Activated CD4-positive, alpha-beta T cell treated with anti-CD3 and anti-CD28 coated beads, Interleukin-10, Interleukin-2, amounts not matched to agents 100 ng/mL and 50 ng/mL, durations not matched to agents 16 hours and 8 hours (primary cell): ENCODE measurements at regions not wholly inside any gene's neighbourhood (a gene's known extent, or its start where the extent isn't known, plus 50 kb on each side); places are given as distances from the start of the nearest gene placed in this dataset.
"Not testable (repeated sequence)": the region's sequence is repeated elsewhere in the genome, so short reads cannot be mapped to it uniquely, and the experiment has no call there.

ENCODE experiments used
- DNase-seq: peaks from one replicate; pipeline ENCODE4 v3.0.0-alpha.2; 2020

DNA sequence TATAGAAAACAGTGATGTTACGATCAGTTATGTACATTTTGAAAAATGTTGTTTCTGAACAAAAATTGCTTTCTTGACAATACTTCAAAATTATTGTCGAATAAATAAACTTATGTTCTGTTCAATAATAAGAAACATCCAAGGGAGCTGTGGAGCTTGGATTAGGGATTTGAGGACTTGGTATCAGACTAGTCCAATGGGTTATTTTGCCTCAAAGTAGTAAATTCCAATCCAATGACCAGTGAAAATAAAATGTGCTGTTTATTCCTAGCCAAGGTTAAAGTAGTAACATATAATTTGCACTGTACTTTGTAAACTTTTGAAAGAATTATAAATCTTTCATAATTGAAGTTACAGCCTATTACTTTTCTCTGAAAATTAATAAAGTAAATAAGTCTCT is 79.1 kb upstream of the IVNS1ABP start:
- no peak for DNase-seq

DNA sequence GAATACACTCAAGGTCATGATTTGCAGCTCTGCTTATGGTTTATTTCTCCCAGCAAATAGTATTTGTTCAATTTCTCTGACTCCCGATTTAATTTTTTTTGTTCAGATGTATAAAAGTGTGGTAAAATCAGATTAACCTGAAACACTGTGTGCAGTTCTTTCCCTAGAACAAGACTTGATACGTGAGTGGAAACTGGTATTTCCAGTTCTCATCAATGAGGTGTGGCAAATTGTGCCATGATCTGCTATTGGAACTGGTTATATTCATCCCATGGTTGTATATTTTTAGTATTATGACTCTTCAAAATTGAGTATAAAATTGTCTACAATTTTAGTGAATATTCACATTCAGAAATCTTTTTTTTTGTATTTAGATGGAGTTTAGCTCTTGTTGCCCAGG is 76.8 kb upstream of the IVNS1ABP start:
- no peak for DNase-seq

GRCh38 chr1:185393205-185393604 is 76.2 kb upstream of the IVNS1ABP start:
- no peak for DNase-seq

- no peak for DNase-seq
Observed at GRCh38 chr1:185388815-185389214, 71.8 kb upstream of the IVNS1ABP start.

- no peak for DNase-seq
Observed at GRCh38 chr1:185388346-185388745, 71.3 kb upstream of the IVNS1ABP start.

- no peak for DNase-seq
Observed at GRCh38 chr1:185385991-185386390, 68.9 kb upstream of the IVNS1ABP start.

DNA sequence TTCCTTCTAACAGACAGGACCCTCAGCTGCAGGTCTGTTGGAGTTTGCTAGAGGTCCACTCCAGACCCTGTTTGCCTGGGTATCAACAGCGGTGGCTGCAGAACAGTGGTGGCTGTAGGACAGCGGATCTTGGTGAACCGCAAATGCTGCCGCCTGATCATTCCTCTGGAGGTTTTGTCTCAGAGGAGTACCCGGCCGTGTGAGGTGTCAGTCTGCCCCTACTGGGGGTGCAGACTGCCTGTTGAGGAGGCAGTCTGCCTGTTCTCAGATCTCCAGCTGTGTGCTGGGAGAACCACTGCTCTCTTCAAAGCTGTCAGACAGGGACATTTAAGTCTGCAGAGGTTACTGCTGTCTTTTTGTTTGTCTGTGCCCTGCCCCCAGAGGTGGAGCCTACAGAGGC is 66.8 kb upstream of the IVNS1ABP start:
- DNase-seq, result not testable (repeated sequence)

- no peak for DNase-seq
Observed at GRCh38 chr1:185377831-185378230, 60.8 kb upstream of the IVNS1ABP start.

- DNase-seq, result no peak
Observed at GRCh38 chr1:185376840-185377635, 60.0 kb upstream of the IVNS1ABP start.

DNA sequence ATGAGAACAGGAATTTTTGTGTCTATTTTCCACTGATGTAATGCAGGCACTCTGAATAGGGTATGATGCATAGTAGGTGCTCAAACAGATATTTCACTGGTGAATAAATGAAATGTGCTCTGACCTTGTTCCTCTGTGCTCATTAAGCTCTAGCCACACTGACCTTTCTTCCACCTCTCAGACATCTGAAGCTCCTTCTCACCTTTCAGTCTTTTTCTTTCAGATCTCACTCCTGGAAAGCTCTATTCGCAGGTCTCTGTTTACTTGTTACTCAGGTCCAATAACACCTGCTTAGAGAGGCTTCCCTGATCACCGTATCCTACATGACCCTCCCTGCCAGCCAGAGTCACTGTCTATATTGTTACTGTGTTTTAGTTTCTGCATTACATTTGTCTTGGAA is 59.2 kb upstream of the IVNS1ABP start:
- DNase-seq, result no peak

DNA sequence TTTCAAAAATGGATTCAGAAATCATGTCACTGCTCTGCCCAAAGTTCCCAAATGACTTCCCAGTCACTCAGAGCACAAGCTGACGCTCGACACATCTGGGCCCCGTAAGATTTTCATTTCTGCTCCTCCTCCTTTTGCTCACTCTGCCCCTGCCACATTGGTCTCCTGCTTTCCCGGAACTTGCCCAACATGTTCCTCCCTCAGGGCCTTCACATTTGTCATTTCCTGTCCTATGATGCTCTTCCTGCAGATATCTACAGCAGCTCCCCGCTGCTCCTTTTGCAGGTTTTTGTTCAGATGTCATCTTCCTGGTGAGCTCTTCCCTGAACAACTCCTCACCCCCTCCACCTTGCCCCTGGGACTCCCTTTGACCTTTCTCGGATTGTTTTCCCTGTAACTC is 58.5 kb upstream of the IVNS1ABP start:
- DNase-seq, result peak; percentile 16

DNA sequence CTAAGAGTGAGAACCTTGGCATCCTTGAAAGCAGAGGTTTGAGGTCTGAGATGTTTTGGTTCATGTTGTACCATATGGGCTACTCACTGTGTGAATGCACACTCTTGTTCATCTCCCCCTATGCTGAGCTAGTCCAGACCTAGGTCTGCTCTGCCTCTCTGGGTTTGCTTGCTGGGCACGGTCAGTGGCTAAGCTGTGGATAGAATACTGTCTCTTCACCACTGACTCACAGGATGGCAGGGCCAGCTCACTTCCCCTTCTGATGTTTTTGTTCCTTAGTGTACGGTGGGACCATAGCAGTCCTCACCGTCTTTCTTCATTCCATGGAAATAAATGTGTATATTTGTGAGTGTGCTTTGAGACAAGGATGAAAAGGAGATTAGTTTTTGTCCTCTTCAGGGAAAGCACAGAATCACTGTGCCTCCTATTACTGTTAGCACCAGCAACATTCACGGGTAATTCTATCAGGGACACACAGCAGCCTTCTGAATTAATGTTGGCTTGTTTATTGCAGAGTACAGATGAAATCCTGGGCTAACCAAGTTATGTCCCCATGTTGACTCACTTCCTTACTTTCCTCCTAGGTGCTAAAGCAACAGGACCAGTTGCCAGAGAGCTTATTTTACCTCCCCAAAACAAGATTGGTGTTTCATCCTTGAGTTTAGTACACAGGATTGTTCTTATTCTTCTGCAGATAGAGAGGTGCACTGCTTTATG is 56.9 kb upstream of the IVNS1ABP start:
- no peak for DNase-seq

DNA sequence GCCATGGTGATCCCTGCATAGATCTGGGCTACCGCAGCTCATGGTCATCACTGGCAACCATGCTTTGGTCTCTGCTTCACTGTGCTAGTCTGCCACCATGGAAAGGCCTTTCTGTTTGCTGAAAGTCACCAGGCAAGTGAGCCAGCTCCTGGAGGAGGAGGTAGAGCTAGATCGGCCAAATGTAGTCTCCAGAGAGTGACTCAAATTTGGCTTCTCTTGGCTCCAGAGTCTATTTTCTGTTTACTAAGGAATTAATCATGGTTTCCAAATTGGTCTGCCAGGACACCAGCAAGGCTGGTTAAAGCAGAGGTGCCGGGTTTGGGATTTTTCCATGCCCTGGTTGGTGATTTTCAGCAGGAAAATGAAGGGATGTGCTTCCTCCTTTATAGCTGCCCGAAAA is 52.7 kb upstream of the IVNS1ABP start:
- DNase-seq, result no peak

GRCh38 chr1:185368913-185369491 is 52.0 kb upstream of the IVNS1ABP start:
- DNase-seq, result no peak

DNA sequence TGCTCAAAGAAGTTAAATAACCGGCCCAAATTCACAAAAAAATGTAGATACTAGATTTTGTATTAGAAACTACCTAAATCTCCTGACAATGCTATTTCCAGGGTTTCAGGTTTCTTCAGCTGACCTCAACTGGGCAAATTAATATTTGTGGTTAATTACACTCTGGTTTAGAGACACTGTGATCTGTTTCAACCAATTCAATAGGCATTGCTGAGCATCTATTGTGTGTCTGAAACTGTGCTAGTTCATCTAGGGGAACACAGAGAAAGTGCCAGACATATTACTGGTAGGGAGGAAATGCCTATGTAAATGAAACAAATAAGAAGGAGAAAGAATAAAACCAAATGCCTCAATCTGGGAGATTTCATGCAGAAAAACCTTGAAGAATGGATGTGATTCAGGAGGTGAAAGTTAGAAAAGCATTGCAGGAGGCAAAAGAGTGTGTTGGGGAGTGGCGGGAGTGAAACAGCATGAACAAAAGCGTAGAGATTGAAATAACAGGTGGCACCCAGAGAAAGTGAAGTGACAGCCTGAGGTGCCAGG is 51.3 kb upstream of the IVNS1ABP start:
- no peak for DNase-seq

GRCh38 chr1:185367218-185367617 is 50.2 kb upstream of the IVNS1ABP start:
- DNase-seq, result no peak
